OCI-LY7 (cell line): ENCODE measurements at regions not wholly inside any gene's neighbourhood (a gene's known extent, or its start where the extent isn't known, plus 50 kb on each side); places are given as distances from the start of the nearest gene placed in this dataset.

Experiments used
- BruUV-seq: library from RNA; stranded (reverse); fragments of 400-500 nt; replicated peaks from 2 replicates; lab custom pipeline; 2021; lab: Mats Ljungman, UMichigan
- CTCF ChIA-PET: fragments of 300-600 bp; sonication (Branson Sonifier 250); formaldehyde crosslinking; loops from one replicate; lab custom pipeline; 2022; ENCODE audit warnings: antibody characterized with exemption; ENCODE audit not compliant: unreplicated experiment; lab: Charles Lee
- POLR2A ChIA-PET: fragments of 300-600 bp; sonication (Branson Sonifier 250); formaldehyde crosslinking; loops from one replicate; lab custom pipeline; 2022; ENCODE audit warnings: antibody characterized with exemption; lab: Charles Lee
- DNase-seq: peaks from one replicate; pipeline ENCODE4 v3.0.0-alpha.2; 2015; ENCODE audit warnings: low spot score
- H2AFZ ChIP-seq: fragments of 200-600 bp; sonication (generic), shearing (Covaris generic); 2 replicates; pipeline ENCODE4 v1.6.1; 2014; ENCODE audit warnings: mild to moderate bottlenecking, antibody characterized with exemption, low read length, moderate library complexity
- H3K27ac ChIP-seq: fragments of 200-600 bp; sonication (generic); 2 replicates; pipeline ENCODE4 v1.5.1; 2014; ENCODE audit warnings: mixed run types, low read depth, mild to moderate bottlenecking, moderate library complexity, low read length, inconsistent platforms; ENCODE audit not compliant: poor library complexity, severe bottlenecking
- H3K36me3 ChIP-seq: fragments of 200-600 bp; sonication (generic); 2 replicates; pipeline ENCODE4 v1.6.1; 2014; ENCODE audit warnings: mild to moderate bottlenecking, antibody characterized with exemption, low read length, moderate library complexity, mixed read lengths; ENCODE audit not compliant: insufficient read depth
- H3K4me1 ChIP-seq: fragments of 200-600 bp; sonication (generic); 2 replicates; pipeline ENCODE4 v1.5.1; 2014; ENCODE audit warnings: mild to moderate bottlenecking, low read length; ENCODE audit not compliant: insufficient read depth, poor library complexity, severe bottlenecking
- H3K4me2 ChIP-seq: fragments of 200-600 bp; sonication (generic); 2 replicates; pipeline ENCODE4 v1.6.1; 2014; ENCODE audit warnings: mild to moderate bottlenecking, low read length
- H3K4me3 ChIP-seq: fragments of 200-600 bp; sonication (generic); 2 replicates; pipeline ENCODE4 v1.5.1; 2014; ENCODE audit warnings: mild to moderate bottlenecking, low read depth, low read length; ENCODE audit not compliant: poor library complexity, severe bottlenecking
- H3K79me2 ChIP-seq: fragments of 200-600 bp; sonication (generic); 2 replicates; pipeline ENCODE4 v1.6.1; 2016; ENCODE audit warnings: low read depth, mild to moderate bottlenecking, low read length, moderate library complexity, mixed read lengths; ENCODE audit not compliant: insufficient read depth
- H3K9me2 ChIP-seq: fragments of 200-600 bp; sonication (generic); 2 replicates; pipeline ENCODE4 v1.6.1; 2016; ENCODE audit warnings: mild to moderate bottlenecking, low read length, mixed read lengths; ENCODE audit not compliant: insufficient read depth
- H3K9me3 ChIP-seq: fragments of 200-600 bp; sonication (generic); 2 replicates; pipeline ENCODE4 v1.6.1; 2014; ENCODE audit warnings: mild to moderate bottlenecking, mixed run types, low read length, mixed read lengths
- H4K20me1 ChIP-seq: fragments of 200-600 bp; sonication (generic); 2 replicates; pipeline ENCODE4 v1.6.1; 2014; ENCODE audit warnings: mild to moderate bottlenecking, antibody characterized with exemption, low read length, moderate library complexity, mixed read lengths; ENCODE audit not compliant: insufficient read depth
- EZH2phosphoT487 ChIP-seq: fragments of 200-600 bp; sonication (generic); IDR thresholded peaks from 2 replicates; pipeline ENCODE4 v1.6.1; 2018; ENCODE audit warnings: low read depth, borderline replicate concordance, mild to moderate bottlenecking, mixed run types, antibody characterized with exemption, low read length, moderate library complexity, mixed read lengths
- intact Hi-C: fragments of 100-400 bp; cut with micrococcal nuclease; formaldehyde crosslinking; loops from one replicate; pipeline ENCODE4 v1.10.0; 2022; ENCODE audit not compliant: unreplicated experiment
- TF ChIP-seq, protein P1 (sequence below): fragments of 200-600 bp; sonication (generic); conservative IDR thresholded peaks from 2 replicates; pipeline ENCODE4 v1.5.1; 2014; ENCODE audit warnings: mild to moderate bottlenecking, antibody characterized with exemption, low read length, moderate library complexity, mixed read lengths

DNA sequence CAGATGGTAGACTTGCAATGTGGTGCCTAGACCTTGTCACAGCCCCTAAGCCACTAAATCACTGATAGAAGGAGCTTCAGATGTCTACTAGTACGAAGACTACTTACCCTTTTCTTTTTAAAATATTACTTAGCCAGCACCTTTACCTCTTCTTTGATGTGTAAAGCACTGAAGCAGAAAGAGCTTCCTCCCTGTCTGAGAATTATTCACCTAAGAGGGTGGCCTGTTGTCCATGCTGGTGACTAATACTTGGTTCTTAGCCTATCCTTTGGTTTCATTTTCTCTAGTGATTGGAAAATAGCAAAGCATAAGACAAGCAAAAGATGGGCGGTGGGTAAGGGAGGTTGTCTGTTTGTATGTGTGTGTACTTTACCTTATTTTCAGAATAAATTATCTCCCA lies 794.6 kb downstream of the TFAP2A start:
- Histone ChIP-seq H3K36me3 (no peaks in the 10 kb centered on the region), H3K27ac (no peak overlapping the region), H3K4me3 (no peak overlapping the region), H3K79me2 (no peaks in the 10 kb centered on the region), H3K9me2 (no peaks in the 10 kb centered on the region), H3K9me3 (no peaks in the 10 kb centered on the region), H2AFZ (no peak overlapping the region), H3K4me2 (no peak overlapping the region), H3K4me1 (no peaks in the 10 kb centered on the region), H4K20me1 (no peaks in the 10 kb centered on the region)
- ChIA-PET CTCF (no interaction called here), POLR2A (no interaction called here)
- no peak for DNase-seq
- TF ChIP-seq, protein P1, sequence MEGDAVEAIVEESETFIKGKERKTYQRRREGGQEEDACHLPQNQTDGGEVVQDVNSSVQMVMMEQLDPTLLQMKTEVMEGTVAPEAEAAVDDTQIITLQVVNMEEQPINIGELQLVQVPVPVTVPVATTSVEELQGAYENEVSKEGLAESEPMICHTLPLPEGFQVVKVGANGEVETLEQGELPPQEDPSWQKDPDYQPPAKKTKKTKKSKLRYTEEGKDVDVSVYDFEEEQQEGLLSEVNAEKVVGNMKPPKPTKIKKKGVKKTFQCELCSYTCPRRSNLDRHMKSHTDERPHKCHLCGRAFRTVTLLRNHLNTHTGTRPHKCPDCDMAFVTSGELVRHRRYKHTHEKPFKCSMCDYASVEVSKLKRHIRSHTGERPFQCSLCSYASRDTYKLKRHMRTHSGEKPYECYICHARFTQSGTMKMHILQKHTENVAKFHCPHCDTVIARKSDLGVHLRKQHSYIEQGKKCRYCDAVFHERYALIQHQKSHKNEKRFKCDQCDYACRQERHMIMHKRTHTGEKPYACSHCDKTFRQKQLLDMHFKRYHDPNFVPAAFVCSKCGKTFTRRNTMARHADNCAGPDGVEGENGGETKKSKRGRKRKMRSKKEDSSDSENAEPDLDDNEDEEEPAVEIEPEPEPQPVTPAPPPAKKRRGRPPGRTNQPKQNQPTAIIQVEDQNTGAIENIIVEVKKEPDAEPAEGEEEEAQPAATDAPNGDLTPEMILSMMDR: no peak
- no peak for TF ChIP-seq EZH2phosphoT487
- intact Hi-C loops: no loop called here
- BruUV-seq: no TSS peak

DNA sequence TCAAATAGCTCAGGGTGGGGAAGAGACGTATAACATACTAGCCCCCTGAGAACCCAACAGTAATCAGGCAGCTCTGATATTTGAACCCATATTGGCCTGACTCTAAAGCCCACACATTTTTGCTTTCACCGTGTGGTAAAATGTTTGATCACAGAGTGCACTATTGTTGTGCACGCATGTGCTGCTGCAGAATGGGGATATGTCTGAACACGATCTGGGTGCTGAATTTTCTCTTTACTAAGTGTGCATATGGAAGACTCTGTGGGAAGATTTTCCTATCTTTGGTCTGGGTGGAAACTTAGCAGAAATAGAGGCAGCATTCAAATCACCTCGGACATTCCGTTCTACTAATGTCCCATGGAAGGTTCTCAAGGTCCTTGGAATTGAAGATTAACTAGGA lies 800.1 kb downstream of the TFAP2A start:
- no peak for TF ChIP-seq EZH2phosphoT487
- TF ChIP-seq, protein P1: no peak
- no TSS peak for BruUV-seq
- Histone ChIP-seq H3K4me1 (no peaks in the 10 kb centered on the region), H2AFZ (no peak overlapping the region), H4K20me1 (no peaks in the 10 kb centered on the region), H3K36me3 (no peaks in the 10 kb centered on the region), H3K9me3 (no peaks in the 10 kb centered on the region), H3K4me2 (no peak overlapping the region), H3K79me2 (no peaks in the 10 kb centered on the region), H3K9me2 (no peaks in the 10 kb centered on the region), H3K4me3 (no peak overlapping the region), H3K27ac (no peak overlapping the region)
- intact Hi-C loops: no loop called here
- DNase-seq: no peak
- ChIA-PET POLR2A (no interaction called here), CTCF (no interaction called here)

DNA sequence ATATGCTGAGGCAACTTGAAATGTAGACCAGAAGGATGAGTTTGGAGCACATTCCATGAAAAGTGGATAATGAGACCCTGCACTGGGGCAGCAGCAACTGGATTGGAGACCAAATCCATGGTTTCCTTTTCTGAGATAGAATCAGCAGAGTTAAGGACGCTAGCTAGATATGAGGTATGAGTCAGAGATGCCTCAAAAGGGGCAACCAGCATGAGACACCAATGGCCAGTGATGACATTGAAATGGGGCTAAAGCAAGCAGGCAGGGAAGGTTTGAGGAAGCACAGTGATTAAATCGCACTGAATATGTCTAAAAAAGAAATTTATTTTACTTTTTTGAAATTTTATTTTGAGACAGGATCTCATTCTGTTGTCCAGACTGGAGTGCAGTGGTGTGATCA lies 802.4 kb downstream of the TFAP2A start:
- no peak overlapping the region for H2AFZ ChIP-seq
- intact Hi-C loops: no loop called here
- no TSS peak for BruUV-seq

More for the DNA sequence above, 802.4 kb downstream of the TFAP2A start:
- no peak overlapping the region for H3K4me2 ChIP-seq
- no peak overlapping the region for H3K27ac ChIP-seq
- H3K4me3 ChIP-seq: no peak overlapping the region
- H4K20me1 ChIP-seq: no peaks in the 10 kb centered on the region
- no peaks in the 10 kb centered on the region for H3K9me2 ChIP-seq
- ChIA-PET CTCF (no interaction called here), POLR2A (no interaction called here)
- H3K9me3 ChIP-seq: no peaks in the 10 kb centered on the region
- no peaks in the 10 kb centered on the region for H3K36me3 ChIP-seq
- H3K4me1 ChIP-seq: no peaks in the 10 kb centered on the region
- no peaks in the 10 kb centered on the region for H3K79me2 ChIP-seq
- TF ChIP-seq EZH2phosphoT487: no peak
- TF ChIP-seq, protein P1: no peak
- no peak for DNase-seq
